PC-9 (cell line): ENCODE measurements at regions not wholly inside any gene's neighbourhood (a gene's known extent, or its start where the extent isn't known, plus 50 kb on each side); places are given as distances from the start of the nearest gene placed in this dataset.

Source experiments
- CTCF ChIP-seq: fragments of 200-600 bp; sonication (generic); conservative IDR thresholded peaks from 2 replicates; pipeline ENCODE4 v1.6.1; 2017; ENCODE audit warnings: mixed run types, antibody characterized with exemption, mild to moderate bottlenecking, moderate library complexity
- EZH2 ChIP-seq: fragments of 200-600 bp; sonication (generic); IDR thresholded peaks from 2 replicates; pipeline ENCODE4 v1.8.0; 2017; ENCODE audit warnings: antibody characterized with exemption, low read depth

DNA sequence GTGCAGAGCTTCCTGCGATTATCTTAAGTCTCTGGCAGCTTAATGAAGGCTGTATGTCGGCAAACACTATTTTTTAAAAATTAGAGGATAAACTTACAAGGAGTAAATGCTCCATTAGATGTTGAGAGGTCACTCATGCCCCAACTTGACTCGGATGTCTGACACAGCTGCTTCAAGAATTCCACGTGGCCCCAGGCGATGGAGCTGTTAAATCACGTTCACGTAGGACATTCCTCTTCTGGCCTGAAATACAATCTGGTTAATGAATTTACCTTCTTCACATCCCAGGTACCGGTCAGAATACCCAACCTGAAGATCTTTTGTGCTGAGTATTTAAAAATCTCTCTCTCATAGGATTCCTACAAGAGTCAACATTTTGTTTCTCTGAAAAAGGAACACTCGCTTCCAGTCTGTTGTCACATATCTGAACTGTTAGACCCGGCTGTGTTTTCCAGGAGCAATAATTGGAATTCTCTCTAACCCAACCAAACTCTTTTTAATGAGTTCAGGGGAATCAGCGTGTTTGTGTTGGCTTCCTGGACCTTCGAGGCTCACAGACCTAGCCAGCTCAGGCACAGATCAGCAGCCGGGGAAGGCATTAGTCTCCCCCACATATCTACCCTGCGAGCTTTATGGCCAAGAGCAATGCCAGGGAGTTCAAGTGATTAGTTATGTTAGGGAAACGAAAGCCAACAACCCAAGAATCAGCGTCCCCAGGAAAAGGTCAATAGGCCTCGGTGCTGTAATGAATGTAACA, 284.9 kb downstream of the FGFR2 start:
- TF ChIP-seq CTCF = no peak
- TF ChIP-seq EZH2 = no peak
